OCI-LY1 (cell line): ENCODE measurements at regions not wholly inside any gene's neighbourhood (a gene's known extent, or its start where the extent isn't known, plus 50 kb on each side); places are given as distances from the start of the nearest gene placed in this dataset.

ENCODE experiments used
- EZH2 ChIP-seq: fragments of 200-600 bp; sonication (generic), shearing (Covaris generic); IDR thresholded peaks from 2 replicates; pipeline ENCODE4 v1.8.0; 2017; ENCODE audit warnings: borderline replicate concordance, mixed run types, mild to moderate bottlenecking, antibody characterized with exemption, low read length, moderate library complexity, mixed read lengths
- TF ChIP-seq, protein P1 (sequence below): fragments of 200-600 bp; sonication (generic), shearing (Covaris generic); IDR thresholded peaks from 2 replicates; pipeline ENCODE4 v1.5.1; 2017; ENCODE audit warnings: mild to moderate bottlenecking, antibody characterized with exemption, low read length, moderate library complexity, mixed read lengths

DNA sequence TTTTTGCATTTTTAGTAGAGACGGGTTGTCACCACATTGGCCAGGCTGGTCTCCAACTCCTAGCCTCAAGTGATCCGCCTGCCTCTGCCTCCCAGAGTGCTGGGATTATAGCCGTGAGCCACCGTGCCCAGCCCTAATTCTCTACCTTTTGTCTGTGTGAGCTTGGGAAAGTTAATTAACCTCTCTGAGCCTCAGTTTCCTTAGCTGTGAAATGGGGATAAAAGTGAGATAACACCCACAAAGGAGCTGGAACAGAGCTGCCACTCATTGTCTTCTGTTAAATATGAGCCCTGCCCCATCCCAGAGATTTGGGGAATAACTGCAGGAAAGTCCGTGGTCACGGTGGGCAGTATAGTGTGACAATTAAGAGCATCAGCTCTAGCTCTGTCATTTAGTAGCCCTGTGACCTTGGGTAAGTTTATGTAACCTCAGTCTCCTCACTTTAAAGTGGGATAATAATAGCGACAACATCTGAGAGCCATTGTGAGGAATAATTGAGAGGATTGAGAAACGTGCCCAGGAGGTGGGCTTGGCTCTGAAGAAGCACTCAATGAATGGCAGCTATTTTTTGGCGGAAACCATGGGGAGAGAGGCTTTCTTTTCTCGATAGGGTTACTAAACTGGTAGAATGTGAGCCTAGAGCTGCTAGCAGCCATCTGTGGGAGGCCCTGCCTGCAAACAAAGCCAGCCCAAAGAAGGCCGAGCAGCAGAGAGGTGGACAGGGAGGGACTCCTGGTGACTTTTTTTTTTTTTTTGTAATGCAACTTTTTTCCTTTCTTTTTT is 60.8 kb upstream of the MED13L start:
- TF ChIP-seq, protein P1, sequence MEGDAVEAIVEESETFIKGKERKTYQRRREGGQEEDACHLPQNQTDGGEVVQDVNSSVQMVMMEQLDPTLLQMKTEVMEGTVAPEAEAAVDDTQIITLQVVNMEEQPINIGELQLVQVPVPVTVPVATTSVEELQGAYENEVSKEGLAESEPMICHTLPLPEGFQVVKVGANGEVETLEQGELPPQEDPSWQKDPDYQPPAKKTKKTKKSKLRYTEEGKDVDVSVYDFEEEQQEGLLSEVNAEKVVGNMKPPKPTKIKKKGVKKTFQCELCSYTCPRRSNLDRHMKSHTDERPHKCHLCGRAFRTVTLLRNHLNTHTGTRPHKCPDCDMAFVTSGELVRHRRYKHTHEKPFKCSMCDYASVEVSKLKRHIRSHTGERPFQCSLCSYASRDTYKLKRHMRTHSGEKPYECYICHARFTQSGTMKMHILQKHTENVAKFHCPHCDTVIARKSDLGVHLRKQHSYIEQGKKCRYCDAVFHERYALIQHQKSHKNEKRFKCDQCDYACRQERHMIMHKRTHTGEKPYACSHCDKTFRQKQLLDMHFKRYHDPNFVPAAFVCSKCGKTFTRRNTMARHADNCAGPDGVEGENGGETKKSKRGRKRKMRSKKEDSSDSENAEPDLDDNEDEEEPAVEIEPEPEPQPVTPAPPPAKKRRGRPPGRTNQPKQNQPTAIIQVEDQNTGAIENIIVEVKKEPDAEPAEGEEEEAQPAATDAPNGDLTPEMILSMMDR: no peak
- no peak for TF ChIP-seq EZH2
